ENCODE measurements at regions not wholly inside any gene's neighbourhood (a gene's known extent, or its start where the extent isn't known, plus 50 kb on each side); places are given as distances from the start of the nearest gene placed in this dataset.
"Not testable (repeated sequence)": the region's sequence is repeated elsewhere in the genome, so short reads cannot be mapped to it uniquely, and the experiment has no call there.

DNA sequence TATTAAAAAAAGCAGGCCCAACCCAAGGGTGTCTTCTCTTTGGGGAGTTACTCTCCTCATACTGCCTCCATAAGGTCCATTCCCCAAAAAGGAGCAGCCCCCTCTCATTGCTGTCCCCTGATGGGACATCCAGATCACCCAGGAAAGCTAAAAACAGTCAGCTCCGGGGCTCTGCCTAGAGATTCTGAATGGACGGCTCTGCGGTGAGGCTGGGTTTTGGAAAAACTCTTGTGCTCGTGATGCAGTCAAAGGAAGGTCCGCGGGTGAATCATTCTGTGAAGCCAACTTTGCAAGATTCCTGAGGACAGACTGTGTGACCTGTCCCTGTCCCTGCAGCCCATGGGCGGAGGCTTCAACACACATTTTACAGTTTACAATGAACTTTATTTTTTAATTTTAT lies 351.5 kb downstream of the TYW1 start:
- H3F3A ChIP-seq (ENCODE audit: low read depth) = no peaks in the 10 kb centered on the region
- no peaks in the 10 kb centered on the region for H4K20me1 ChIP-seq (ENCODE audit: insufficient read depth, low read length, poor library complexity, severe bottlenecking)
- no peaks in the 10 kb centered on the region for H3K9me3 ChIP-seq (ENCODE audit: insufficient read depth, low read depth, low read length)
- no peak overlapping the region for H3K9ac ChIP-seq (ENCODE audit: low read depth, low read length, poor library complexity, severe bottlenecking)
- no peaks in the 10 kb centered on the region for H3K27me3 ChIP-seq (ENCODE audit: insufficient read depth, low read length, poor library complexity, severe bottlenecking)
- no peaks in the 10 kb centered on the region for H3K36me3 ChIP-seq (ENCODE audit: insufficient read depth, low read length)
- no peak overlapping the region for H2AFZ ChIP-seq (ENCODE audit: low read length)
- no peak overlapping the region for H3K4me2 ChIP-seq (ENCODE audit: low read depth, low read length, poor library complexity, severe bottlenecking)
- no peaks in the 10 kb centered on the region for H3K4me1 ChIP-seq (ENCODE audit: insufficient read depth, low read length, poor library complexity, severe bottlenecking)
- no peak for TF ChIP-seq EZH2phosphoT487 (IDR thresholded peaks at IDR 0.05; ENCODE audit: borderline replicate concordance)
- TF ChIP-seq, protein P1, sequence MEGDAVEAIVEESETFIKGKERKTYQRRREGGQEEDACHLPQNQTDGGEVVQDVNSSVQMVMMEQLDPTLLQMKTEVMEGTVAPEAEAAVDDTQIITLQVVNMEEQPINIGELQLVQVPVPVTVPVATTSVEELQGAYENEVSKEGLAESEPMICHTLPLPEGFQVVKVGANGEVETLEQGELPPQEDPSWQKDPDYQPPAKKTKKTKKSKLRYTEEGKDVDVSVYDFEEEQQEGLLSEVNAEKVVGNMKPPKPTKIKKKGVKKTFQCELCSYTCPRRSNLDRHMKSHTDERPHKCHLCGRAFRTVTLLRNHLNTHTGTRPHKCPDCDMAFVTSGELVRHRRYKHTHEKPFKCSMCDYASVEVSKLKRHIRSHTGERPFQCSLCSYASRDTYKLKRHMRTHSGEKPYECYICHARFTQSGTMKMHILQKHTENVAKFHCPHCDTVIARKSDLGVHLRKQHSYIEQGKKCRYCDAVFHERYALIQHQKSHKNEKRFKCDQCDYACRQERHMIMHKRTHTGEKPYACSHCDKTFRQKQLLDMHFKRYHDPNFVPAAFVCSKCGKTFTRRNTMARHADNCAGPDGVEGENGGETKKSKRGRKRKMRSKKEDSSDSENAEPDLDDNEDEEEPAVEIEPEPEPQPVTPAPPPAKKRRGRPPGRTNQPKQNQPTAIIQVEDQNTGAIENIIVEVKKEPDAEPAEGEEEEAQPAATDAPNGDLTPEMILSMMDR (conservative IDR thresholded peaks at IDR 0.05; ENCODE audit: low read length) = no peak
- no peaks in the 10 kb centered on the region for H3K9me2 ChIP-seq (replicated peaks; ENCODE audit: low read depth, low read length)
- no peak overlapping the region for H3K4me3 ChIP-seq (ENCODE audit: low read length, poor library complexity, severe bottlenecking)
- H3K79me2 ChIP-seq (ENCODE audit: insufficient read depth, low read length) = no peaks in the 10 kb centered on the region

GRCh38 chr7:67357653-67358052 lies 361.0 kb downstream of the TYW1 start:
- H3K27me3 ChIP-seq (ENCODE audit: insufficient read depth, low read length, poor library complexity, severe bottlenecking); H3K36me3 ChIP-seq (ENCODE audit: insufficient read depth, low read length); H3K4me2 ChIP-seq (ENCODE audit: low read depth, low read length, poor library complexity, severe bottlenecking); H3K79me2 ChIP-seq (ENCODE audit: insufficient read depth, low read length); H3K9ac ChIP-seq (ENCODE audit: low read depth, low read length, poor library complexity, severe bottlenecking); H3F3A ChIP-seq (ENCODE audit: low read depth); H4K20me1 ChIP-seq (ENCODE audit: insufficient read depth, low read length, poor library complexity, severe bottlenecking); H2AFZ ChIP-seq (ENCODE audit: low read length); H3K9me3 ChIP-seq (ENCODE audit: insufficient read depth, low read depth, low read length); H3K4me3 ChIP-seq (ENCODE audit: low read length, poor library complexity, severe bottlenecking); H3K4me1 ChIP-seq (ENCODE audit: insufficient read depth, low read length, poor library complexity, severe bottlenecking); H3K9me2 ChIP-seq (replicated peaks; ENCODE audit: low read depth, low read length): not testable (repeated sequence)

DNA sequence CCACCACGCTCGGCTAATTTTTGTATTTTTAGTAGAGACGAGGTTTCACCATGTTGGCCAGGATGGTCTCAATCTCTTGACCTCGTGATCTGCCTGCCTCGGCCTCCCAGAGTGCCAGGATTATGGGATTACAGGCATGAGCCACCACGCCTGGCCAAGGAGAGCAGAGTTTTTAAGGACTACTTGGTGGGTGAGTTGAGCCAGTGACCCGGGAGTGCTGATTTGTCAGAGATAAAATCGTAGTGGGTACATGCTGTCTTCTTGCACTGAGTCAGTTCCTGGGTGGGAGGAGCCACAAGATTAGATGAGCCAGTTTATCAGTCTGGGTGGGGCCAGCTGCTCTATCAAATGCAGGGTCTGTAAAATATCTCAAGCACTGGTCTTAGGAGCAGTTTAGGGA lies 361.7 kb downstream of the TYW1 start:
- H3K4me2 ChIP-seq (ENCODE audit: low read depth, low read length, poor library complexity, severe bottlenecking); H3K79me2 ChIP-seq (ENCODE audit: insufficient read depth, low read length); H3K9ac ChIP-seq (ENCODE audit: low read depth, low read length, poor library complexity, severe bottlenecking); H3K36me3 ChIP-seq (ENCODE audit: insufficient read depth, low read length); H4K20me1 ChIP-seq (ENCODE audit: insufficient read depth, low read length, poor library complexity, severe bottlenecking); H2AFZ ChIP-seq (ENCODE audit: low read length); H3K9me3 ChIP-seq (ENCODE audit: insufficient read depth, low read depth, low read length); H3F3A ChIP-seq (ENCODE audit: low read depth); H3K9me2 ChIP-seq (replicated peaks; ENCODE audit: low read depth, low read length); H3K4me3 ChIP-seq (ENCODE audit: low read length, poor library complexity, severe bottlenecking); H3K4me1 ChIP-seq (ENCODE audit: insufficient read depth, low read length, poor library complexity, severe bottlenecking); H3K27me3 ChIP-seq (ENCODE audit: insufficient read depth, low read length, poor library complexity, severe bottlenecking): not testable (repeated sequence)

DNA sequence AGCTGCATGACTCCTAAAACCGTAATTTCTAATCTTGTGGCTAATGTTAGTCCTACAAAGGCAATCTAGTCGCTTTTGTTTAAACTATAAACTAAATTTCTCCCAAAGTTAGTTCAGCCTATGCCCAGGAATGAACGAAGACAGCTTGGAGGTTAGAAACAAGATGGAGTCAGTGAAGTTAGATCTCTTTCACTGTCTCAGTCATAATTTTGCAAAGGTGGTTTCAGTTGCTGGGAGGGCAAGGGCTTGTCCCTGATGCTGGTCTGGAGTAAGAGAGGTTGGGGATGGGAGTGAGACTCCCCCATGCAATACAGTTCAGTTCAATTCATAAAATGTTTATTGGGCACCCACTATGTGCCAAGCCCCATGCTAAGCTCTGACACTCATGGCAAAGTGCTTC lies 362.1 kb downstream of the TYW1 start:
- H3K9me3 ChIP-seq (ENCODE audit: insufficient read depth, low read depth, low read length); H4K20me1 ChIP-seq (ENCODE audit: insufficient read depth, low read length, poor library complexity, severe bottlenecking): not testable (repeated sequence)

DNA sequence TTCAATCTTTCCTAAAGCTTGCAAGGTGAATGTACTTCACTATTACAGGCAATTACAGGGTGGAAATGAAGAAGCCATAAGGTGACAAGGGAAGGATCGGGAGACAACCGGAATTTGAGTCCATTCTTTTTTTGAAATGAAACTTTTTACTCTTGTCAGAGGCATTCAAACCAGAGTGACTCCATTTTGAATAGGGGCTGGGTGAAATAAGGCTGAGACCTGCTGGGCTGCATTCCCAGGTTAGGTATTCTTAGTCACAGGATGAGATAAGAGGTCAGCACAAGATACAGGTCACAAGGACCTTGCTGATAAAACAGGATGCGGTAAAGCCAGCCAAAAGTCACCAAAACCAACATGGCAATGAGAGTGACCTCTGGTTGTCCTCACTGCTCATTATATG lies 363.3 kb downstream of the TYW1 start:
- H3K36me3 ChIP-seq (ENCODE audit: insufficient read depth, low read length) = no peaks in the 10 kb centered on the region
- H3K9ac ChIP-seq (ENCODE audit: low read depth, low read length, poor library complexity, severe bottlenecking) = no peak overlapping the region
- no peaks in the 10 kb centered on the region for H3K79me2 ChIP-seq (ENCODE audit: insufficient read depth, low read length)
- no peaks in the 10 kb centered on the region for H4K20me1 ChIP-seq (ENCODE audit: insufficient read depth, low read length, poor library complexity, severe bottlenecking)
- no peaks in the 10 kb centered on the region for H3K27me3 ChIP-seq (ENCODE audit: insufficient read depth, low read length, poor library complexity, severe bottlenecking)
- no peak overlapping the region for H3K4me2 ChIP-seq (ENCODE audit: low read depth, low read length, poor library complexity, severe bottlenecking)
- no peaks in the 10 kb centered on the region; the same call in 1 of the 2 replicates for H3K9me3 ChIP-seq (ENCODE audit: insufficient read depth, low read depth, low read length)
- H3K9me2 ChIP-seq (replicated peaks; ENCODE audit: low read depth, low read length) = no peaks in the 10 kb centered on the region
- no peak overlapping the region for H2AFZ ChIP-seq (ENCODE audit: low read length)
- TF ChIP-seq EZH2phosphoT487 (IDR thresholded peaks at IDR 0.05; ENCODE audit: borderline replicate concordance) = no peak
- TF ChIP-seq, protein P1 (conservative IDR thresholded peaks at IDR 0.05; ENCODE audit: low read length) = no peak
- H3K4me1 ChIP-seq (ENCODE audit: insufficient read depth, low read length, poor library complexity, severe bottlenecking) = no peaks in the 10 kb centered on the region
- H3K4me3 ChIP-seq (ENCODE audit: low read length, poor library complexity, severe bottlenecking) = no peak overlapping the region
- no peaks in the 10 kb centered on the region for H3F3A ChIP-seq (ENCODE audit: low read depth)

More for the DNA sequence above, 362.1 kb downstream of the TYW1 start:
- not testable (repeated sequence) for H3K9ac ChIP-seq (ENCODE audit: low read depth, low read length, poor library complexity, severe bottlenecking); H3K9me2 ChIP-seq (replicated peaks; ENCODE audit: low read depth, low read length); H3K36me3 ChIP-seq (ENCODE audit: insufficient read depth, low read length); H3K27me3 ChIP-seq (ENCODE audit: insufficient read depth, low read length, poor library complexity, severe bottlenecking); H2AFZ ChIP-seq (ENCODE audit: low read length); H3K79me2 ChIP-seq (ENCODE audit: insufficient read depth, low read length); H3K4me1 ChIP-seq (ENCODE audit: insufficient read depth, low read length, poor library complexity, severe bottlenecking); H3K4me3 ChIP-seq (ENCODE audit: low read length, poor library complexity, severe bottlenecking); H3K4me2 ChIP-seq (ENCODE audit: low read depth, low read length, poor library complexity, severe bottlenecking); H3F3A ChIP-seq (ENCODE audit: low read depth)
